HCT116 (cell line): ENCODE measurements at regions not wholly inside any gene's neighbourhood (a gene's known extent, or its start where the extent isn't known, plus 50 kb on each side); places are given as distances from the start of the nearest gene placed in this dataset.

Source experiments
- ATAC-seq: fragments of 200-7000 bp; cut with Tn5 transposase; 2 replicates; pipeline ENCODE4 v1.9.1; 2020; ENCODE audit warnings: mild to moderate bottlenecking, moderate library complexity
- BruUV-seq: library from RNA; stranded (reverse); fragments of 400-500 nt; replicated peaks from 2 replicates; lab custom pipeline; 2021; lab: Mats Ljungman, UMichigan
- CTCF ChIA-PET: fragments of 300-600 bp; sonication (Branson Sonifier 250); formaldehyde crosslinking; loops from one replicate; lab custom pipeline; 2021; ENCODE audit warnings: antibody characterized with exemption; lab: Charles Lee
- POLR2A ChIA-PET: fragments of 300-600, 350-600 bp; sonication (Branson Sonifier 250); formaldehyde crosslinking; loops from one replicate; lab custom pipeline; 2021; ENCODE audit warnings: antibody characterized with exemption; lab: Charles Lee
- RAD21 ChIA-PET, 2 experiments: fragments of 300-600 bp; sonication (Branson Sonifier 250); formaldehyde crosslinking; loops; one replicate each; lab custom pipeline; 2023; ENCODE audit warnings: low total read pairs in 2 of 2; ENCODE audit not compliant: uncharacterized antibody in 2 of 2, unreplicated experiment in 2 of 2, low non-redundant PET in 1 of 2; lab: Charles Lee
- DNase-seq: peaks from one replicate; pipeline ENCODE4 v3.0.0-alpha.2; 2010; ENCODE audit warnings: low read depth, low spot score
- H2AFZ ChIP-seq: fragments of 200-600 bp; shearing (Covaris generic), sonication (generic); 2 replicates; pipeline ENCODE4 v1.6.1; 2017; ENCODE audit warnings: low read depth, mixed run types, mixed read lengths, antibody characterized with exemption, low read length; ENCODE audit not compliant: poor library complexity, severe bottlenecking
- H3K27ac ChIP-seq: 2 replicates; pipeline ENCODE4 v1.5.1; 2012; ENCODE audit warnings: low read depth, low read length
- H3K27me3 ChIP-seq: fragments of 200-600 bp; sonication (generic); 2 replicates; pipeline ENCODE4 v1.6.1; 2016; ENCODE audit warnings: mixed run types, low read length, mixed read lengths; ENCODE audit not compliant: insufficient read depth
- H3K36me3 ChIP-seq, 2 experiments: fragments of 200-500 bp in 1 of 2; fragments of 200-600 bp in 1 of 2; sonication (Bioruptor generic) in 1 of 2; sonication (generic) in 1 of 2; 2 replicates each; pipeline versions ENCODE4 v1.5.1 to v1.6.1; 2014 to 2016; ENCODE audit warnings: low read length in 2 of 2, inconsistent platforms in 1 of 2, mixed read lengths in 1 of 2, mixed run types in 1 of 2; ENCODE audit not compliant: insufficient read depth in 2 of 2, control insufficient read depth in 1 of 2
- H3K4me1 ChIP-seq, 2 experiments: fragments of 200-600 bp in 1 of 2; sonication (generic) in 1 of 2; 2 replicates each; pipeline versions ENCODE4 v1.5.1 to v1.6.1; 2012 to 2017; ENCODE audit warnings: low read length in 2 of 2, inconsistent platforms in 1 of 2, mild to moderate bottlenecking in 1 of 2, mixed read lengths in 1 of 2, mixed run types in 1 of 2, moderate library complexity in 1 of 2; ENCODE audit not compliant: insufficient read depth in 2 of 2, control insufficient read depth in 1 of 2
- H3K4me2 ChIP-seq: fragments of 200-600 bp; sonication (generic); 2 replicates; pipeline ENCODE4 v1.6.1; 2017; ENCODE audit warnings: mixed run types, low read length, mixed read lengths
- H3K4me3 ChIP-seq, 2 experiments: fragments of 200-600 bp in 1 of 2; sonication (generic) in 1 of 2; replicated peaks in 1 of 2; 2 replicates each; pipeline ENCODE4 v1.5.1; 2011 to 2016; ENCODE audit warnings: low read length in 2 of 2, control low read depth in 1 of 2, low read depth in 1 of 2, mild to moderate bottlenecking in 1 of 2, mixed read lengths in 1 of 2, mixed run types in 1 of 2
- H3K79me2 ChIP-seq: fragments of 200-600 bp; sonication (generic); 2 replicates; pipeline ENCODE4 v1.6.1; 2017; ENCODE audit warnings: mild to moderate bottlenecking, mixed run types, low read length, moderate library complexity, mixed read lengths; ENCODE audit not compliant: insufficient read depth
- H3K9ac ChIP-seq: fragments of 200-600 bp; sonication (generic); 2 replicates; pipeline ENCODE4 v1.6.1; 2016; ENCODE audit warnings: low read length, mixed read lengths
- H3K9me2 ChIP-seq: fragments of 200-600 bp; sonication (generic), shearing (Covaris generic); 2 replicates; pipeline ENCODE4 v1.6.1; 2017; ENCODE audit warnings: mixed run types, mild to moderate bottlenecking, moderate library complexity; ENCODE audit not compliant: insufficient read depth
- H3K9me3 ChIP-seq, 2 experiments: fragments of 200-500 bp in 1 of 2; fragments of 200-600 bp in 1 of 2; sonication (Bioruptor generic) in 1 of 2; sonication (generic) in 1 of 2; 2 replicates each; pipeline ENCODE4 v1.6.1; 2014 to 2017; ENCODE audit warnings: low read length in 2 of 2, mixed read lengths in 2 of 2, inconsistent platforms in 1 of 2, low read depth in 1 of 2, mild to moderate bottlenecking in 1 of 2, mixed run types in 1 of 2, moderate library complexity in 1 of 2; ENCODE audit not compliant: control insufficient read depth in 1 of 2, insufficient read depth in 1 of 2
- H4K20me1 ChIP-seq: fragments of 200-600 bp; sonication (generic), shearing (Covaris generic); 2 replicates; pipeline ENCODE4 v1.6.1; 2017; ENCODE audit warnings: mixed run types, mild to moderate bottlenecking, moderate library complexity; ENCODE audit not compliant: insufficient read depth
- ATF3 ChIP-seq: IDR thresholded peaks from 2 replicates; pipeline ENCODE4 v1.6.1; 2012
- CEBPB ChIP-seq: IDR thresholded peaks from 2 replicates; pipeline ENCODE4 v1.6.1; 2012; ENCODE audit warnings: low read depth
- ELF1 ChIP-seq: IDR thresholded peaks from 2 replicates; pipeline ENCODE4 v1.6.1; 2012; ENCODE audit warnings: low read depth, borderline replicate concordance
- EZH2phosphoT487 ChIP-seq: fragments of 200-600 bp; IDR thresholded peaks from 2 replicates; pipeline ENCODE4 v1.6.1; 2018; ENCODE audit warnings: antibody characterized with exemption, borderline replicate concordance
- FOSL1 ChIP-seq: IDR thresholded peaks from 2 replicates; pipeline ENCODE4 v1.6.1; 2012; ENCODE audit warnings: low read depth
- POLR2A ChIP-seq: IDR thresholded peaks from 2 replicates; pipeline ENCODE4 v1.7.0; 2011; ENCODE audit warnings: borderline replicate concordance; ENCODE audit not compliant: insufficient read depth, insufficient read length; ENCODE audit errors: extremely low read depth
- RAD21 ChIP-seq: IDR thresholded peaks from 2 replicates; pipeline ENCODE4 v1.6.1; 2012; ENCODE audit warnings: low read depth, mild to moderate bottlenecking
- SIN3A ChIP-seq: IDR thresholded peaks from 2 replicates; pipeline ENCODE4 v1.6.1; 2012; ENCODE audit warnings: low read depth
- SRF ChIP-seq: IDR thresholded peaks from 2 replicates; pipeline ENCODE4 v1.6.1; 2012; ENCODE audit warnings: low read depth
- TCF7L2 ChIP-seq: IDR thresholded peaks from 2 replicates; pipeline ENCODE4 v1.7.0; 2011; ENCODE audit warnings: borderline replicate concordance, inconsistent platforms; ENCODE audit not compliant: insufficient read depth, insufficient read length; ENCODE audit errors: extremely low read depth
- ZFX ChIP-seq: fragments of 450-650 bp; IDR thresholded peaks from 2 replicates; pipeline ENCODE4 v1.6.1; 2017
- intact Hi-C: fragments of 100-400 bp; cut with micrococcal nuclease; formaldehyde crosslinking; loops from 2 replicates; pipeline ENCODE4 v1.10.0; 2022
- TF ChIP-seq, protein P1 (sequence below): IDR thresholded peaks from 2 replicates; pipeline ENCODE4 v1.6.1; 2011; ENCODE audit warnings: mild to moderate bottlenecking, low read length, moderate library complexity; ENCODE audit not compliant: insufficient replicate concordance; ENCODE audit errors: extremely low read depth

DNA sequence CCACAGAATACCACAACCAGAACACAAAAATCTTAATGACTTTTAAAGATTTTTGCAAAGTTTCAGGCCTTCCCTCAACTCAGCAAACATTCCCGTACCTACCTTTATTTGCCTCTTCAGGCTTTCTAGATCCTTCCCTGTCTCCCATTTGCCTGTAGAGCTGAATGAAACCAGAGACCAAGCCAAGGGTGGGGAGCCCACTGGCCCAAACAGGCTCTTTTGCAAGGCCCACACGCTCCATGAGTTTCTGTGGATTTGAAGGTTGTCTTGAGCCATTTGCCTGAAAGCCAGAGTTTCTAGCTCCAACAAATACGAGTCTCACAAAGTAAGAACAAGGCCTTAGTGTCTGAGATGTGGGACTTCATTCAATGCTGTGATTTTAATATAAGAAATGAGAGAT, 107.8 kb downstream of the GAS1 start:
- Histone ChIP-seq H3K9me2 (no peaks in the 10 kb centered on the region), H4K20me1 (no peaks in the 10 kb centered on the region), H3K36me3 (no peaks in the 10 kb centered on the region), H3K27me3 (peaks cover 58% of the 10 kb centered on the region), H3K27ac (no peak overlapping the region), H3K4me3 (no peak overlapping the region), H3K9me3 (no peaks in the 10 kb centered on the region), H3K9ac (no peak overlapping the region), H3K79me2 (no peaks in the 10 kb centered on the region), H3K4me1 (no peaks in the 10 kb centered on the region), H3K4me2 (no peak overlapping the region), H2AFZ (no peak overlapping the region)
- ChIA-PET POLR2A (no interaction called here), CTCF (no interaction called here), RAD21 (no interaction called here)
- ATAC-seq (no peak), DNase-seq (no peak)
- TF ChIP-seq ATF3 (no peak), EZH2phosphoT487 (no peak)
- TF ChIP-seq, protein P1, sequence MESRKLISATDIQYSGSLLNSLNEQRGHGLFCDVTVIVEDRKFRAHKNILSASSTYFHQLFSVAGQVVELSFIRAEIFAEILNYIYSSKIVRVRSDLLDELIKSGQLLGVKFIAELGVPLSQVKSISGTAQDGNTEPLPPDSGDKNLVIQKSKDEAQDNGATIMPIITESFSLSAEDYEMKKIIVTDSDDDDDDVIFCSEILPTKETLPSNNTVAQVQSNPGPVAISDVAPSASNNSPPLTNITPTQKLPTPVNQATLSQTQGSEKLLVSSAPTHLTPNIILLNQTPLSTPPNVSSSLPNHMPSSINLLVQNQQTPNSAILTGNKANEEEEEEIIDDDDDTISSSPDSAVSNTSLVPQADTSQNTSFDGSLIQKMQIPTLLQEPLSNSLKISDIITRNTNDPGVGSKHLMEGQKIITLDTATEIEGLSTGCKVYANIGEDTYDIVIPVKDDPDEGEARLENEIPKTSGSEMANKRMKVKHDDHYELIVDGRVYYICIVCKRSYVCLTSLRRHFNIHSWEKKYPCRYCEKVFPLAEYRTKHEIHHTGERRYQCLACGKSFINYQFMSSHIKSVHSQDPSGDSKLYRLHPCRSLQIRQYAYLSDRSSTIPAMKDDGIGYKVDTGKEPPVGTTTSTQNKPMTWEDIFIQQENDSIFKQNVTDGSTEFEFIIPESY: no peak
- intact Hi-C loops: no loop called here
- no TSS peak for BruUV-seq

DNA sequence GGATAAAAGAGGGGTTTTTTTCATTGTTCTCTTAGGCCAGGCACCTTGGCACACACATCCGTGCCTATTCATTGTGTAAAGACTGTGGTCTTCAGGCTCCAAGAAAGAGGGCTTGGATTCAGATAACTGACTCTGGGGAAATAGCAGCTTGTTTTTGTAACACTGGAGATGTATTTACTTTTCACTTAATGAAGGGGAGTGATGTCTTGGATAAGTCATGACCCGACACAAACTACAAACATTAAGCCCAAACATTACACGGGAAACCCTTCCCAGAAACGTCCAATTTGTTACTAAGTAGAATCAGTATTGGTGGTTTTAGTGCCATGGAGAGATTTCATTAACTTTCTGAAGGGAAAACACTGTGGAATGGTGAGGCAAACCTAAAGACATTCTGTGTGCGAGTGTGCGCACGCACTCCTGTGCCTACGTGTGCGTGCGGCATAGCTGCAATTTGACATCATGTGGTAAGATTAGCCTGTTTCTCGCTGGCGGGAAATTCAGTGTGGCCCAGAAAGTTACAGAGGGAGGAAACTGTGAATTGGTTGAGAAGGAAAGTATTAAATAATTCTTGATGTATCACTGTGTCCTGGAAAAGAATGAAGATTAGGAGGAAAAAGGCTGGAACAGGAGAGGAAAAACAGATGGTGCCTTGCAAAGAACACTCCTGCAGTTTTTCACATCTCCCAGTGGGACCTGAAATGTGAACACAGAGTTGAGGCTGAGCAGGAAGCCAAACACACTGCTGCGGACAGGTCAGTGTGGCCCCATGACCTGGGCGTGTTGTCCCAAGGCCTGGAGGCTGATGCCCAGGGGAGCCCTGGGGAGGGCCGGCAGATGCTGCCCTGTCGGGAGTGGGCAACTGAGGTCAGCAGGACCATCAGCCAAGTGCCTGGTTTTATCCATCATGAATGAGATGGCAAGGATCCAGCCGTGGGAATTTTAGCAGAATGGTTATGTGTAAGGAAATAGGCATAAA, 108.5 kb downstream of the GAS1 start:
- BruUV-seq: no TSS peak
- DNase-seq (no peak), ATAC-seq (no peak)
- POLR2A ChIA-PET: no interaction called here
- Histone ChIP-seq H2AFZ (no peak overlapping the region), H3K9ac (no peak overlapping the region), H3K4me2 (no peak overlapping the region), H3K4me1 (no peaks in the 10 kb centered on the region), H4K20me1 (no peaks in the 10 kb centered on the region), H3K79me2 (no peaks in the 10 kb centered on the region), H3K27me3 (peaks cover 54% of the 10 kb centered on the region), H3K9me2 (no peaks in the 10 kb centered on the region), H3K4me3 (no peak overlapping the region), H3K36me3 (no peaks in the 10 kb centered on the region), H3K27ac (no peak overlapping the region), H3K9me3 (no peaks in the 10 kb centered on the region)
- intact Hi-C loops: no loop called here
- RAD21 ChIA-PET: no interaction called here
- CTCF ChIA-PET: no interaction called here
- TF ChIP-seq RAD21 (no peak), FOSL1 (no peak), CEBPB (no peak), ZFX (no peak), SRF (no peak), ATF3 (no peak), POLR2A (no peak), SIN3A (no peak), ELF1 (no peak), TCF7L2 (no peak)
